ENCODE measurements at regions not wholly inside any gene's neighbourhood (a gene's known extent, or its start where the extent isn't known, plus 50 kb on each side); places are given as distances from the start of the nearest gene placed in this dataset.

DNA sequence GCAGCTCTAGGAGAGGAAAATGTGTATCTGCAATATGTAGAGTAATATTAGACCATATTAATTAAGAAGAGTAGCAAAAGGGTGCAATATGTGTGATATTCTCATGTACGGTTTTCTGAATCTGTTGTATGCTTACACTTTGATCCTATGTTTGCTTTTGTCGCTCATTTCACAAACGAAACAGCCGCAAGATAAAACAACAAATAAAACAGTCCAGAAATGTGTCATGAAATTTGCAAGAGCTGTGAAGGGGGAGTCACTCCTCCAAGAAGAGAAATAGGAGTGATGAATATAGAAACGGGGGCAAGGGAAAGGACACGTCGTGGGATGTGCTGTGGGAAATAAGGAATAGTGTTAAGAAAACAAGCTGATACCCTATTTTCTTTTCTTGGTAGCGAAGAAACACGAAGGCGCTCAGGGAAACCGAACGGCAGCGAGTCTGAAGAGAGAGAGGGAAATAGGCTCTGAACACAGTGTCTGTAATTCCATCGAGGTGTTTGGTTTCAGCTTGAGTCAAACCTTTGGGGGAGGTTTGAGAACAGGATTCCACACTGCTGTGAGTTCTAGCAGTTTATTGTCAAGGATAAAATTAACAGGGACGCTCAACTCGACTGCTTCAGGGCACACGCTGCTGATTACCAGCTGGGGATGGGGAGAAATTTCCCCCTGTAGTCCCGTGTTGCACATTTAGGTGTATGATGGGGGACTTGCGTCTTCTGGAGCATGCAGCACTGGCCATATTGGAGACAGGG lies 595.6 kb upstream of the TENM3 start:
- DNase-seq: no peak

DNA sequence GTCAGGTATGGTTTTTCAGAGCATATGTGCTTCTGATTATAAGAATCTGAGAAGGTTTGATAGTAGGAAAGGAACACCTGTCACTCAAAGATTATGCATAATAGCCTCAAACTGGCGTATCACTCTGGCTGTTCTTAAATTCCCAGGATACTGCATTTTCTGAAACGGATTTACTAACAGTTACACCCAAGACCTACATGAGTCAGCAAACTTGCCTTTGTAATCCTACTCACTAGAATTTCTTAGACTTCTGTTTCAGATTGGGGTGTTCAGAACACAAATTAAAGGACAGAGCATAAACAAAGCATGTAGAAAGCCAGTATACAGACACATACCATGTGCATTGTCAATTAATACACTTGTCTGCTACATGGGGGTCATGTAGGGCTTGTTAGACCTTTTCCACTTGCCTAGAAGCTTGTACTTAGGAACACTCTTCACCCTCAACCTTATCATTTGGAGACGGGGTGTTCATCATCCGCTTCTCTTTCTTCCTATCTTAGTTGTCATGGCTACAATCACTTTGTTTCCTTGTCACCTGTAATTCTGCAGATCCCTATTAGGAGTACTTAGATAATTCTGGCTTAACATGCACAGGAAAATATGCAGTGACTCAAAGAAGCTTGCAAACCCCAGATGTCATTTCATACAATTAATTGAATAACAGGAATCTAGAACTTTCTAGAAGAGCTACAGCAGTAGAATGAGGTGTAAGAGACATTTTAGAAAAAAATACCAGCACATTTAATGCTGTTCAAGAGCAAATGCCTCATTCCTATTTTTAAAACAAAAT lies 593.0 kb upstream of the TENM3 start:
- DNase-seq: peak; percentile 64

DNA sequence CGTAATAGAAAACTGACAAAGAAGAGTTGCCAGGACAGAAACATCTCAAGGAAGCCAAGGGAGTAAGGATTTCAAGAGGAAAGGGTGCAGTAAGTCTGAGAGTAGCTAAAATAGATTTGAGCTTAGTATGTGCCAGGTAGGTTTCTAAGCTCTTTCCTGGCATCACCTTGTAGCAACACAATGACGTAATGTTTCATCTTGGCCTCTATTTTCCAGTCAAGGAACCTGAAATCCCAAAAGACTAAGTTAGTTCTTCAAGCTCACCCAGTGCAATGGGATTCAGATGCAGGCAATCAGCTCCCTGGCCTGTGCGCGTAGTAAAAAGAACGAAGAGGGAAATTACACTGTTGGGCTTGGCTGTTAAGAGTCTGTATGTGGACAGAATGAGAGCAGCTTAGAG lies 586.5 kb upstream of the TENM3 start:
- no peak for DNase-seq

DNA sequence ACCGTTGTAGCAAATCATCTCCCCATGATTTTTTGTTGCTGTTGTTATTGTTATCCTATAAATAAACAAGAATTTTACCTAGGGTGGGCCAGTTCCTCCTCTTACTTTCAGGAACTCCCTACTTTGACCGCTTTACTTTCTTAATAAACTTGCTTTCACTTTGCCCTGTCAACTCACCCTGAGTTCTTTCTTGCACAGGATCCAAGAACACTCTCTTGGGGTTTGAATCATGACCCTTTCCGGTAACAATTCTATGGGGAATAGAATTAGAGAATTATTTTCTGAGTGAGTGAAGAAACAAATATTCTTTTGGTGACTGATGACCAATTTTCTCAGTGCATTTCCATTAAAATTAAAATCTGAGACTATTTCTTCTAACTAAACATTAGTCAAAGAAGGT lies 584.0 kb upstream of the TENM3 start:
- DNase-seq: peak; percentile 48

DNA sequence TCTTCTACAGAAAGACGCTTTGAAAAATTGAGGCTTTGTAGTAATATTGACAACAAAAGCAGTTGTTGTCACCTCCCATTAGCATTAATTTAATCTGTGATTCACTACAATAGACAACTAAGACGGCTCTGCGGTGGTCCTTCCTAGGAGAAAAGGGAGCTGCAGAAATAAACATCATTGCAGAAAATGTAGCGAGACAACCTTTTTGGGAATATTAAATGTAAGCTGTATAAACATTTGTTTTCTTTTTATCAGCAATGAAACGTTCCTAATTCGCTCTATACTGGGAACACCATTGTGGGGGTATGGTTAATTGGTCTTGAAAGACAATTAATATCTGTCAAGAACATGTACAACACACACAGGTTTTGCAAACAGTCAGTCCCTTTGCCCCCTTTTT lies 583.3 kb upstream of the TENM3 start:
- no peak for DNase-seq

DNA sequence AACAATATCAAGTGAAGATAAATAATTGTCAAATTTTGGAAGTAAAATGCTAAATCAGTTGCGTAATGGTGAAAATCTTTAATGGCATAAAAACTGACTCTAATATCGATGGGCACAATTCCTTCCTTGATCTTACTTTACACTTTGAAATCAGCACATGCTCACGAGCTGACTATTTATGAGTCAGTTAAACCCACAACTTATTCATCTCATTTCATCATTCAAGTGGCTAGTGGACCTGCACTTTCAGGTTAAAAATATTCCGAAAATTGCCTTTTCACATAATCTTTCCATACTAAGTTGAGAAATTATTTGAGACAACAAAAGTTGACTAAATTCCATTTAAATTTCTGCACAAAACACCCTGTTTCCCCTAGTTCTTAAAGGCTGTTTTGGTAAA lies 582.1 kb upstream of the TENM3 start:
- peak; percentile 36 for DNase-seq

DNA sequence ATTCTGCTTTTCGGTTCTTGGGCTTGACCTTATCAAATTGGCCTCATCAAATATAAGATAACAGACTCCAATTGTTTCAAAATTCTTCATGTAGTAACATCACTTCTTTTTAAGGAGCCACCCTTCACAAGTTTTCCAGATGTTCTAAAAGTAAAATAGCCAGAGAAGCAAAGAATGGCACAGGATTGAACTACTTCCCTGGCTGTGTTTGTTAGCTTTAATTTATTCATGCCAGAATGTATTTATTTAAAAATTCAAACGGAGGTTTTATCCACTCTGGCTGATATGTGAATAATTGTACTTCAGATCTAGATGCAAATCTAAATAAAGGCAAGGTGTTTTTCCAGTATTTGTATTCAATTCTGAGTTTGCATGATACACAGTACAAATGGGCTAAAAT lies 581.3 kb upstream of the TENM3 start:
- no peak for DNase-seq

DNA sequence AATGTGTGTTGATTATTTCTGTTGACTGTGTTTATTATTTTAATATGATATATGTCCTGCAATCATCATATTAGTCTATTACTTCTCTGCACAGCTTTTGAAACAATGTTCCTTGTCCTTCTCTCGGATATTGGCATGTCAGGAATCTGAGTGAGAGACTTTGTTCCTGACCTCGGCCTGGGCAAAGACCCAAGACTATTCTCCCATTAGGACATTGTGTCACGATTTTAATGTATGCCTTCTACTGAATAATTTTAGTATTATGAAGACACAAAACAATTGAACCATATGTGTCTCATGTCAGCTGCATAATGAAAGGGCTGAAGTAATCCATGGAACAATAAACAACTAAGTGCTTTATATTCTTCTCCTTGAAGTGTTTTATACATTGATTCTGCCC lies 580.8 kb upstream of the TENM3 start:
- DNase-seq: no peak

DNA sequence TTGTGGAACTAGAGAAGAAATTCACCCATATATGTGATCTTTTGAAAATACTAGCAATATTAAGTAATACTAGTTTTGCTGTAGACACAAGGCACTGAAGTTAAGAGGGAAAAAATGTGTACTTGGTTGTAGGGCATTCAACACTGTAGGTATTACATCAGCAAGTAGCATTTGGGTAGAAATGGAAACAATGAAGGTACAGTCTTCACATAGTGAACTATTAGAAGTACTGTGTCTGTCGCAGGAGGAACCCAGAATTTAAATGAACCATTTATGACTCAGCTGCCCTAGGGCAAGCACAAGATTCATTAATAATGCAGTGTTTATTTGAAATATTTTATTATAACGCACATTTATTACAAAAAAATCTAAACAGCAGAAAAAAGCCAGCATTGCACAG lies 572.7 kb upstream of the TENM3 start:
- DNase-seq: no peak

DNA sequence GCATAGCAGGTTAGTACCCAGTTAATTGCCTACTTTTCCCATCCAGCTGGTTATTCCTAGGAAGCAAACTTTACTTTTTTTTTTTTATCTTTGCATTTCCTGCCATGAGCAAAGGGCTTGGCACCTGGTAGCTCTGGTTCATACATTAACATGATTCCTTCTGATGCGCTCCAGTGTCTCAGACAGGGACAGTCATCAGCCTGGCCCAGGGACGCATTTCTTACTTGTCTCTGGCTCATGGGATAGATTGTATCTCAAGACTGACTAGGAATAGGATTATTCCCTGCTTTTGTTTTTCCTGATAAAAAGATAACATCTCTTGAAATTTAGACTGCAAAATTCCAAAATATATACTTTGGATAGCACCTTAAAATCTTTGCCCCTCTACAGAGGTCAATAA lies 571.5 kb upstream of the TENM3 start:
- no peak for DNase-seq

DNA sequence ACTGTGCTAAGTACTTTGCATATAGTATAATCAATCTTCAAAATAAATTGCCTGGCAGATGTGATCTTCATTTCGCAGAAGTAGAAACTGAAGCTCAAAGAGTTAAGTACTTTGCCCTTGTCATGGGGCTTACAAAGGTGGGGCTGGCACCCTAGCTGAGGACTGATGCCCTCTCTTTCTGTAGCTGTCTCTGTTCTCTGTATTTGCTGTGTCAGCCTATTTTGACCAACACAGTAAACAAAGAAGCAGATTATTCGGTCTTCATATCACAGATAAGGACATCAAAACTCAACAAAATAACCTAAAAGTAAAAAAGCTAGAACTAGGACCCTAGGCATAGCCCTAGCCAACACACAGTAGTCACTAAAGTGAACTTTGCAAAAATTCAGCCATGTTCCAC lies 570.5 kb upstream of the TENM3 start:
- DNase-seq: no peak

DNA sequence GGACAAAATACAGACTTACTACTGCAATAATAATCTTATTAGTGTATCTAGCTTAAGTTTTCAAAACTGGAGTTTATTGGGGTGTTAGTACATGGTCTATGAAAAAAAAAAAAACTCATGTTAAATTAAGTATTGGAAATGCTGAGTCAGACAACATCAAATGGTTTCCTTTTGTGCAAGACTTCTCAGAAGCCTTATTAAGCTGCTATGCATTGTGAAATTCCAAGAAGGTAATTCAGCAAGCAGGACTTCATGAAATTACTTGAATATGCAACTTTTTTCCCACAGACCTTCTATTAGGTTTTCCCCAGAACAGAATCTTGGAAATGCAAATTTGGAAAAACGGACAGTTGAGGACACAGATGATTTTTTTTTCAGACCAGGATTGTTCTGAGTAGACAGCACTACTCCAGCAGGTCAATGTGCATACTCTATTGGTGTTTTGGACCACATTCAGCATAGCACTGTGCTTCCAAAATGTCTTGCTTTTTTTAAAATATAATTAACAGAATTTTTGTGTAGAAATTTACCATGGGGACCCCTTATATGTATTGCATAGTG lies 568.8 kb upstream of the TENM3 start:
- peak; percentile 23 for DNase-seq

DNA sequence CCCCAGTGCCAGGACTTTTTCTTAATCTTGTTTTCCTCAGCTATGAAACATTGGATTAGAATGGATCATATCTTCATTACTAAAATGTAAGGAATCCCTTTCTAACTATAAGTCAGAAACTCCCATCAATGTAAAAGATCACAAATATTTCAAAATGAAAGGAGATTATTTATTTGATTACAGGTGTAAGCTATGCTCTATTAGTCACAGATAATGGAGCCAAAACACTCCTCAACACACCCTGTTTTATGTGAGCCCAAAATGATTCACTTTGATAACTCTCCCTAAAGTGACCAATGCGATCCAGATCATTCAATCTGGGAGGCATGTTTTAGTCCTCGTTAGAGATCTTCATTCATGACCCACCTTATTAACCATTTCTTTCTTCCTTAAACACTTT lies 566.7 kb upstream of the TENM3 start:
- DNase-seq: no peak

DNA sequence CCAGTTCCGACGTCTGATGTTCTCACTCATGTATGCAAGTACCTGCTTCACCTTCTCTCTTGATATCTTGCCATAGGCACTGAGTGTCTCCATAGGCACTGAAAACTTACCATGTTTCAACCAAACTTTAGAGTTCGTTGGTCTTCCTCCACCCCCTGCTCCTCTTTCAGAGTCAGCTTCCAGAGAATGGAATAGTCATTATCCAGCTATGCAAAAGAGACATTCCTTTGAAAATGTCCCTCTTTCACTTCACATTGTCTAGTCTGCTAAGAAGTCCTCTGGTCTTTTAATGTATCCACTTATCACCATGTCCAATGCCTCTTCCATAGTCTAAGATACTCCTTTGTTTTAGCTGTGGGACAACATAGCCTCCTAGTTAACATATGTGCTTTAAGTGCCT lies 566.0 kb upstream of the TENM3 start:
- DNase-seq: no peak

DNA sequence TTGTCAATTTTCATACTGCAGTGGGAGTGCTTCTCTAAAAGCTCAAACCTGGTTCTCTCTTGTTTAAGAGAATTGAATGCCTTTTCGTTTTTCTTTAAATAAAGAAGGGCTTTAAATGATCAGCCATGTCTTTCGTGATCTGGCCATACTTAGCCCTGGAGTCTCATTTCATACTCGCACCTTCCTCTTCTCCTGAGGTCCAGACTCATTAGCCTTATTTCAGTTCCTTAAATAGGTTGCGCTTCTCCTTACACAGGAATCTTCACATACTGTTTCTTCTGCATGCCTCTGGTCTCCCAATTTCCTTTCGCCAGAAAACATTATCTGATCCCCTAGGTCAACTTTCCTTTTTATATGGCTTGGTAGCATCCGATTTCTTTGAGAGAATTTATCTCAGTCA lies 565.6 kb upstream of the TENM3 start:
- DNase-seq: no peak

DNA sequence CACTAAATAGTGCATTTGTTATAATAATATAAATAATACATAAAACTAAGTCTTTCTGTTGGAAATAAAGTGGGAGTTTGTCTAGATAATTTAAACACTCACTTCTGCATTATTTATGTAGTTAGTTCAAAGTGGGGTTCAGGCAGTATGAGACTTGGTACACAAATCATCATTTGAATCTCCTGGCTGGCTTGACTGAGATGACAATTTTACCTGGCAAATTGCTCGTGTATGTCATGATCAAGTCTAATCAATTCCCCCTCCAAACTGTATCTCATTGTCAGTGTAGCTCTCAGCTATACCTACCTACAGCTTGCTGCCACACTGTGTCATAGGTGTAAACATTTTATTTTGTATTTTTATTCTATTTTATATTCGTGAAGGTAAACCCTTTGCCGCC lies 563.4 kb upstream of the TENM3 start:
- no peak for DNase-seq

DNA sequence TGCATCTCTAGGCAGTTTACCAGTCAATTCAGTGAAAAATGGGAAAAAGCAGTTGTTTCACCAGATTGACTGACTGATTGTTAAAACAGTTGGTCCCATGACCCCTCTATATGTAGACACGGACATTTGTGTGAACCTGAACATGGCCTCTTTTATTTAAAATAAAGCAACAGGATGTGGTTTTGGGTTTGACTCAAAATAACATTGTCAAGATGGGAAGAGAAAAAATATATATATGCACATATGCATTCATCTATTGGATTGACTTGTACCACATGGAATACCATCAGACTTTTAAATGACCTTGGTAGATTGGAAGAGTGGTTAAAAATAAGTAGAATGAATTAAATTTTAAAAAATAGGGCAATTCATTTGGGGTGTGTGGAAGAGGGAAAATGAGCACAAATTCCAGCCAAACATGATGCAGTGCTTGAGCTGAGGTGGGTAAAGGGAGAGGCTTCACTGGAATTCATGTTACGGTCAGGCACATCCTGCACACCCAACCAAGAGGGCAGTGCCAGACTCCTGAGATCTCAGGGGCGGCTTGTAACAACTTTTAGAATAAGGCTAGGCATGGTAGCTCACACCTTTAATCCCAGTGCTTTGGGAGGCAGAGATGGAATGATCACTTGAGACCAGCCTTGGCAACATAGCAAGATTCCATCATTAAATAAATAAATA lies 560.7 kb upstream of the TENM3 start:
- no peak for DNase-seq

DNA sequence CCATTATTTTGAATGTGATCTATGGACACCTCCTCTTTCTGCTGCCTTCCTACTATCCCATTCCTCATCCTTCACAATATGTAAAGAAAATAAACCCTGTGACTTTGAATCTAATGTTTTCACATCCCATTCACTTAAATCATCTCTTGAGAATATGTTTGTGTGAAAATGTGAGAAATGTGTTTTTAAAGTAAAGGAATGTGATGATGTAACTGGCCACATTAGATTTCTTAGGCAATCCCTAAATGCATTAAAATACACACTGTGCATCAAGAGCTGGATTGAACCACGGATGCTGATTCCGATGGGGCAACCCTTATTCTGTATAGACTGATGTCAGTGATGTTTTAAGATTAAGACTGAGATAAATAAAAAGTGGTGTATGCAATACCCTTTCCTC lies 558.9 kb upstream of the TENM3 start:
- no peak for DNase-seq

DNA sequence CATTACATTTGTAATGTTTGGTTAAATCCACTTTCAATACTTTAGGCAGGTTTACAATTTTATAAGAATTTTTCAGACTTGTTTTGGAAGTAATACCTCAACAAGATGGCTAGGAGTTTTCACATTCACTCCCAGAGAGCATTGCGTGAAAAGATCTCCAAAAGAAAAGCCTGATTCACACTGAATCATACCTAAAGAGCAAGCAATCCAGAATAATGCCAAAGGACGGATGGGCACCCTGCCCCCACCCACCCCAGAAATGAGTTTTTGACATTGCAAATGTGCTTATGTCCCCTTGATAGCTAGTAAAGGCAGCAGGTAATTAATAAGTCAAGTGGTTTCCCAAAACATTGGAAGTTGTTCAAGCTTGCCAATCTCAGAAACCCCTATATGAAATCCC lies 557.7 kb upstream of the TENM3 start:
- DNase-seq: no peak

DNA sequence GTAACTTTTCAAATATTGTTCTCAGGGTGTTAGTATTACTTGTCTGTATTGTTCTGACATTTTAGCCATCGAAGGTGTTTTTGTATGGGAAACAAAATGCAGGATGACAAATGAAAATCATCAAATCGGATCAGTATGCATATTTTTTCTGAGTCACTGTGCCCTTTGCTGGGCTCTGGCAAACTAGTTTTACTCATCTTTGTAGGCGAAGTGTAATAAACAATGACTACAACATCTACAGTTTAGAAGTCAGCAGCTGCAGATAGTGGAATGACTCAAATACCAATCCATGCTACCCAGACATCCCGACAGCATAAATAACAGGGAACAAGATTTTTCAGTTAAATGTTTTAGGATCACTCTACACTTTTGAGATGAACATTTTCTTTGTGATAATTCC lies 557.3 kb upstream of the TENM3 start:
- no peak for DNase-seq

DNA sequence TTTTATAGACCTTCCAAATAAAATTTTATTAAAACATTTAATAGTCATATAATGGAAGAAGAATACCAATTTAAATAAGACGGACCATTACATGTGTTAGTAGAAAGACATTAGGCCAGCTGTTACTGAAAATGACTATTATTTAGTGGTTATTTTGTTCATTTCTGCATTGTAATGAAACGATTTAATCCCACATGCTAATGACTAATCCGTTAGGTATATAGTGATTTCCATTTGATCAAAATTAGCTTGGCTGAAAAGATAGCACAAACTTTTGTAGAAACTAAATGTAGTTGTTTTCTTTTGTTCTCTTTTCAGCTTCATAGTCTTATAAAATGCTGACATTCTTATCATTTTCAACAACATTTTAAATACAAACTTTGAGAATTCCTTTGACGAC lies 556.1 kb upstream of the TENM3 start:
- no peak for DNase-seq

DNA sequence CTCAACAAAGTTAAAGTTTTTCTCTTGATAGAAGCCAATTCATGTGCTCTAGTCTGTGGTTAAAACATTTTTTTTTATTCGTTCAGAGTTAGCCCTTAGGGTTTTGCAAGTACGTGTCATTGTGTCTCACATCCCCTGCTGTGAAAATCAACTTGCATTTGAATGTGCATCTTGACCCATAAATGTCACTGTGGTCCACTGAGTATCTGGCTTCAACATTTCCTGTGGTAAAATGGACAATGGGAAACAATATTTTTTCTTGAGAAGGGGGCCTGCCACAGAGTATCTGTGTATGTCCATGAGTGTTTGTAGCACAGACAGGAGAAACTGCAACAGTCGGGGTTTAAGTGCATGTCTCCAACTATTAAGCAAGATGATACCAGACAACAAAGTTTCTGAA lies 554.8 kb upstream of the TENM3 start:
- no peak for DNase-seq

DNA sequence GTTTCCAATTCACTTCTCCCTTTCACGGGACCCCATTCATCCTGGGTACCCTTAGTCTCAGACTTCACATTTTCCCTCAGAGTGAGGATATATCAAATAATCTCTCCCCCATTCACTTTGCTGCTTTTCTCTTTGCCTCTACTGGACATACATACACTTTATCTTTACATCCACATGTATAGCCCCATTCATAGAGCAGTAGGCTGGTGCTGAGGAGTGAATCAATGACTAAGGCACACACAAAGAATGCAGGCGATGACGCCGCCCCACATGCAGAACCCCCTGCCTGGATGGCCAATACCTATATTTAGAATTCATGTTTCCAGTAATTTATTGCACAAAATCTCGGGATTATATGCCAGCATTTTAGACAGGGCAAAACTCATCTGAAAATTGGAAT lies 554.3 kb upstream of the TENM3 start:
- DNase-seq: no peak

DNA sequence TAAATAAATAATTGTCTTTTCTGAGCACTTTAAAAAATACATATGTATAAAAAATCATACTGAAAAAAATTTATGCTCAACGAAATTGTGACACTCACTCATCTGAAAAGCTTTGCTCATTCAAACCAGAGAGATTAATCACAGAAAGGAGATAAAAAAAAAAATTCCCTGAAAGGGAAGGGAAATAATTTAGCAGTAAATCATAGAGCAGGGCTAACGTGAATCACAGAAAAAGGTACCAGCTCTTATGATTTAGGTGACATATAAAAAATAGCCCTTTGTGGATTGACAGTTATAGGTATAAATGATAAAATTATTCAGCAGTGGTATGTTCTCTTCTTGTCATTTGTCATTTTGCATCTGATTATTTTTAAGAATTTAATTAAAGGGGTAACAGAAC lies 552.7 kb upstream of the TENM3 start:
- DNase-seq: no peak
